Chondrocyte (in vitro differentiated cells): ENCODE measurements at regions not wholly inside any gene's neighbourhood (a gene's known extent, or its start where the extent isn't known, plus 50 kb on each side); places are given as distances from the start of the nearest gene placed in this dataset.

Experiments used
- DNase-seq: peaks from one replicate; pipeline ENCODE4 v3.0.0; 2021; ENCODE audit warnings: mixed read lengths, low spot score
- H3K27ac Mint-ChIP-seq: one replicate; pipeline ENCODE4 v1.8.0; 2021; ENCODE audit warnings: mild to moderate bottlenecking, moderate library complexity, mixed read lengths; ENCODE audit not compliant: unreplicated experiment
- H3K27me3 Mint-ChIP-seq: 2 replicates; pipeline ENCODE4 v1.8.0; 2021; ENCODE audit warnings: low read depth, mixed read lengths
- H3K36me3 Mint-ChIP-seq: 2 replicates; pipeline ENCODE4 v1.8.0; 2021; ENCODE audit warnings: low read depth, mixed read lengths
- H3K4me1 Mint-ChIP-seq: 2 replicates; pipeline ENCODE4 v1.8.0; 2021; ENCODE audit warnings: low read depth, mild to moderate bottlenecking, mixed read lengths
- H3K4me3 Mint-ChIP-seq: one replicate; pipeline ENCODE4 v1.8.0; 2021; ENCODE audit warnings: mild to moderate bottlenecking, moderate library complexity, mixed read lengths; ENCODE audit not compliant: unreplicated experiment
- H3K9me3 Mint-ChIP-seq: 2 replicates; pipeline ENCODE4 v1.8.0; 2021; ENCODE audit warnings: low read depth, mixed read lengths
- TF ChIP-seq, protein P1 (sequence below): fragments of 200-600 bp; sonication (generic); IDR thresholded peaks from 2 replicates; pipeline ENCODE4 v1.5.0; 2021; ENCODE audit warnings: antibody characterized with exemption, mild to moderate bottlenecking, moderate library complexity

DNA sequence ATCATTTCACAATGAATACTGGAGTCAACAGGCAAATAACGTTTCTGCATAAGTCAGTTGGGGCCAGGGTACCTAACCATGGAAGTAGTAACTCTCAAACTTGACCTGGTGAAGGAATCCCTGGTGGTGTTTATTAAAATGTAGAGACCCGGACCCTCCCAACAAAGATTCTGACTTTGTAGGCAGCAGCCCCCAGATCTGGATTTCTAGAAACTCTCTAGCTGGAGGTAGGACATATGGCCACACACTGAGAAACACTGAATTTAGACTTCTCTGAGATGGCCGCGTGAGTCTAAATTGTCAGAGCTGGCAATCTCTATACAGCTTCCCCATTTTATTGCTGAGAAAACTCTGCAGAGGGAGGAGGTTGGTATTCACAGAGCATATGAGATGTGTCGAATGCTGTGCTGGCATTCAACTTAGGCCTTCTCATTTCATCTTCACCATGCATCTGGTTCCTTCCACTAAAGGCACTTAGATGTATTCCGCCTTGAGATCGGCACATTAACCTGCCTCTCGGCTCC, 278.1 kb downstream of the CYRIA start:
- H3K36me3 Mint-ChIP-seq, result no peaks in the 10 kb centered on the region
- TF ChIP-seq, protein P1, sequence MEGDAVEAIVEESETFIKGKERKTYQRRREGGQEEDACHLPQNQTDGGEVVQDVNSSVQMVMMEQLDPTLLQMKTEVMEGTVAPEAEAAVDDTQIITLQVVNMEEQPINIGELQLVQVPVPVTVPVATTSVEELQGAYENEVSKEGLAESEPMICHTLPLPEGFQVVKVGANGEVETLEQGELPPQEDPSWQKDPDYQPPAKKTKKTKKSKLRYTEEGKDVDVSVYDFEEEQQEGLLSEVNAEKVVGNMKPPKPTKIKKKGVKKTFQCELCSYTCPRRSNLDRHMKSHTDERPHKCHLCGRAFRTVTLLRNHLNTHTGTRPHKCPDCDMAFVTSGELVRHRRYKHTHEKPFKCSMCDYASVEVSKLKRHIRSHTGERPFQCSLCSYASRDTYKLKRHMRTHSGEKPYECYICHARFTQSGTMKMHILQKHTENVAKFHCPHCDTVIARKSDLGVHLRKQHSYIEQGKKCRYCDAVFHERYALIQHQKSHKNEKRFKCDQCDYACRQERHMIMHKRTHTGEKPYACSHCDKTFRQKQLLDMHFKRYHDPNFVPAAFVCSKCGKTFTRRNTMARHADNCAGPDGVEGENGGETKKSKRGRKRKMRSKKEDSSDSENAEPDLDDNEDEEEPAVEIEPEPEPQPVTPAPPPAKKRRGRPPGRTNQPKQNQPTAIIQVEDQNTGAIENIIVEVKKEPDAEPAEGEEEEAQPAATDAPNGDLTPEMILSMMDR, result no peak
- no peak for DNase-seq
- H3K27ac Mint-ChIP-seq, result no peak overlapping the region
- H3K4me3 Mint-ChIP-seq, result no peak overlapping the region
- H3K9me3 Mint-ChIP-seq, result no peaks in the 10 kb centered on the region
- peaks cover 3% of the 10 kb centered on the region for H3K4me1 Mint-ChIP-seq
- peaks cover 11% of the 10 kb centered on the region for H3K27me3 Mint-ChIP-seq

DNA sequence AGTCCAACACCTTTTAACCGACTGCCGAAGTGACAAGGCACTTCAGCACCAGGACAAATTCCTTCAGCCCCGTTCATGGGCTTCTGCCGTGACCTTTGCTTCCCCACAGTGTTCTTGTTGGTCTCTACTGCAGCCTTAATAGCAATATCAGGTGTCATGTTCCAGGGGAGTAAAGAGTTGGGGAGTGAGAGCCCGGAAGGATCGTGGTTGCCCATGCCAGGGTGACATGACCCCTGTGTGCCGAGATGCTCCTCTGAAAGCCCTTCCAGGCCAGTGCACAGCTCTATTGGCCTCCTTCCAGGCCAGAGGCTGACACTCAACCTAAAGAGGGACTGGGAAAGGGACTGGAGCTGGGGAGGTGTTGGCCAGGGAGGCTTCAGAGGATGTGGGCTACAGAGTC, 279.2 kb downstream of the CYRIA start:
- Mint-ChIP-seq H3K9me3 (no peaks in the 10 kb centered on the region), H3K4me1 (peaks cover 3% of the 10 kb centered on the region), H3K36me3 (no peaks in the 10 kb centered on the region), H3K27ac (no peak overlapping the region), H3K4me3 (no peak overlapping the region), H3K27me3 (peaks cover 3% of the 10 kb centered on the region)
- TF ChIP-seq, protein P1, result no peak
- DNase-seq, result no peak

DNA sequence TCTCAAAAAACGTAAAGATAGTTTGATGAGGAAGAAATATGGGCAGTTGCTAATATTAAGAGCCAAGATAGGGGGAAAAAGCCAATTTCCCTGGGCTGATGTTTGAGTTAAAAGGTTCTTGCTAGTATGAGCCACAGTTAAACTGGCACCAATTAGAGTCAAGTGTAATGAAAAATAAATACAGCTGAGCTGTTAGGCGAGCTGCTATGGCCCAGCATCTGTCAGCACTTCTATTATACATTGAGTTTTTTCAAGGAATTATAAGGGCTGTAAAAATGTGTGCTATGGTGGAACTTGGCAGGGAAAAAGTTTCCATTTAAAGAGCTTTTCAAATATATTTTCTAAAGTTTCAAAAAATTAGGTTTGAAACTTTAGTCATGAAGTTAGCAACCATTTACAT, 279.6 kb downstream of the CYRIA start:
- no peak overlapping the region for H3K27ac Mint-ChIP-seq
- H3K4me3 Mint-ChIP-seq, result no peak overlapping the region
- no peaks in the 10 kb centered on the region for H3K9me3 Mint-ChIP-seq

DNA sequence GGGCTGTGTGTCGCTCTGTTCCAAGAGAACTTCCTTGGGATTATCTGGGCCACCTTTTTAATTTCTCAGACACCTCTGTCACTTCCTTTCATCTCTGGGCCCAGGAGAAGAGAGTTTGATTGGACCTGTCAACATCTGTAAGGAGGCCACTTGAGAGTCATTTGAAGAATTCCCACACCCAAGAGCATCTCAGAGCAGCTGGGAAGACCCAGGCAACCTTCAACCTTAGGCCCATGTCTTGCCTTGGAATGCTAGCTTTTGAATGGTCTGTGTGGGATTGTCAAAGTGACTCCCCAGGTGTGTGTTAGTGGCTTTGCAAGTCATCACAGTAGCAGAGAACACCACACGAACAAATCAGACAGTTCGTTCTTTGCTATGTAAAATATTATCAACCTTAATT, 280.3 kb downstream of the CYRIA start:
- no peak overlapping the region for H3K27ac Mint-ChIP-seq
- H3K4me3 Mint-ChIP-seq, result no peak overlapping the region
- no peak for DNase-seq
- TF ChIP-seq, protein P1, result no peak
- H3K9me3 Mint-ChIP-seq, result no peaks in the 10 kb centered on the region
- peaks cover 3% of the 10 kb centered on the region for H3K27me3 Mint-ChIP-seq
- no peaks in the 10 kb centered on the region for H3K36me3 Mint-ChIP-seq
- H3K4me1 Mint-ChIP-seq, result peaks cover 3% of the 10 kb centered on the region

More for the DNA sequence above, 279.6 kb downstream of the CYRIA start:
- peaks cover 3% of the 10 kb centered on the region for H3K27me3 Mint-ChIP-seq
- peaks cover 3% of the 10 kb centered on the region for H3K4me1 Mint-ChIP-seq
- TF ChIP-seq, protein P1, result no peak
- no peaks in the 10 kb centered on the region for H3K36me3 Mint-ChIP-seq
- no peak for DNase-seq

DNA sequence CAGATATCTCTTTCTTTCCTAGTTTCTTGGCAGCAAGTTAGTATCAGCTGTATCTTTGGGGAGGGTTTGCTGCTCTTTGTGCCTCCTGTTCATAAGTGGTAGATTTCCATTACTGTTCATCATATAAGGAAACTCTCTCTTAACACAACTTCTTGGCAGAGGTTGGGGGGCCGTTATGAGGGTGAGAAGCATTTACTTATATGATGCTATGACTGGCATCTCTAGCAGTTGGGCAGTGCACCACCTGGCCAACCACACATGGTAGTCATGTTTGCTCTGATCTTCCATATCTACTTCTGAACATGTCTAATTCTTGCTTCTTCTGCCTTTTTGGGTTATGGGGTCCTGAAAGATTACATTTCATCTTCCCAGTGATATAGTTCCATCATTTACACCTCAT, 282.2 kb downstream of the CYRIA start:
- H3K4me3 Mint-ChIP-seq, result no peak overlapping the region
- no peak overlapping the region for H3K27ac Mint-ChIP-seq
- H3K4me1 Mint-ChIP-seq, result peaks cover 3% of the 10 kb centered on the region
- no peaks in the 10 kb centered on the region for H3K36me3 Mint-ChIP-seq
- no peaks in the 10 kb centered on the region for H3K9me3 Mint-ChIP-seq
- peaks cover 3% of the 10 kb centered on the region for H3K27me3 Mint-ChIP-seq
- DNase-seq, result no peak
- TF ChIP-seq, protein P1, result no peak
